ENCODE measurements at regions not wholly inside any gene's neighbourhood (a gene's known extent, or its start where the extent isn't known, plus 50 kb on each side); places are given as distances from the start of the nearest gene placed in this dataset.

DNA sequence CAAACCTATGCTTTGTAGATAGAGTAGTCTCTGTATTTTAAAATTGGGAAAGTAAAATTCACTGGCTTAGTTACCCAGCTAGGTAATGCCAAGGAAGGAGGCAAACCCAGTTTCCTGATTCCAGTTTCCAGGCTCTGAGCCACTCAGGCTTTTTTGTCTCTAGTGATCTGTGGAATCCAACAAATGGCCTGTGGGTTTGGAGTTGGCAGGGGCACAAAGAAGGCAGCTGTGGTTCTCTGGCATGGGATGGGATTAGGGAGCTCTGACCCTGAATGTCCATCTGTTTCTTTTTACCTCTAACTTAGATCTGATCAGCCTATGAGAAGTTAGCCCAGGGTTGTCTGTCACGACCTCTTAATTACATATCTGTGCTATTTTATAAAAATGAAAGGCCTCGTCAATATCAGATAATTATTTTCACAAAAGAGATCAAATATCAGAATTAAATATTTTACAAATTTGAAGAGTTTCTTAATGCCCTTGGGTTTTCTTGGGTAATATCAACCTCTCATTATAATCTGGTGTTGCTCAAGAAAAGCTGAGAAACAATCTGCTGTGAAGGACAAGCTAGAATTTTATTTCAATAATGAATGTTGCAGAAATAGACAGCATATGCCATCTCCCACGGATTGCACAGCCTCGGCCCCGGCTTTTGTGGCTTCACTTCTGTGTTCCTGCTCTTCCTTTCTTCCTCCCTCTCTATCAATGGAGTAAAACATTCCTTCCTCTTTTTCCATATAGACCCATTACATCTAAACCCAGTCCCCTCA lies 63.7 kb upstream of the DAZL start:
- TF ChIP-seq, protein P1, sequence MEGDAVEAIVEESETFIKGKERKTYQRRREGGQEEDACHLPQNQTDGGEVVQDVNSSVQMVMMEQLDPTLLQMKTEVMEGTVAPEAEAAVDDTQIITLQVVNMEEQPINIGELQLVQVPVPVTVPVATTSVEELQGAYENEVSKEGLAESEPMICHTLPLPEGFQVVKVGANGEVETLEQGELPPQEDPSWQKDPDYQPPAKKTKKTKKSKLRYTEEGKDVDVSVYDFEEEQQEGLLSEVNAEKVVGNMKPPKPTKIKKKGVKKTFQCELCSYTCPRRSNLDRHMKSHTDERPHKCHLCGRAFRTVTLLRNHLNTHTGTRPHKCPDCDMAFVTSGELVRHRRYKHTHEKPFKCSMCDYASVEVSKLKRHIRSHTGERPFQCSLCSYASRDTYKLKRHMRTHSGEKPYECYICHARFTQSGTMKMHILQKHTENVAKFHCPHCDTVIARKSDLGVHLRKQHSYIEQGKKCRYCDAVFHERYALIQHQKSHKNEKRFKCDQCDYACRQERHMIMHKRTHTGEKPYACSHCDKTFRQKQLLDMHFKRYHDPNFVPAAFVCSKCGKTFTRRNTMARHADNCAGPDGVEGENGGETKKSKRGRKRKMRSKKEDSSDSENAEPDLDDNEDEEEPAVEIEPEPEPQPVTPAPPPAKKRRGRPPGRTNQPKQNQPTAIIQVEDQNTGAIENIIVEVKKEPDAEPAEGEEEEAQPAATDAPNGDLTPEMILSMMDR (conservative IDR thresholded peaks at IDR 0.05; ENCODE audit: low read length): no peak
- TF ChIP-seq EZH2phosphoT487 (IDR thresholded peaks at IDR 0.05; ENCODE audit: borderline replicate concordance): no peak

Measured in Loucy (cell line).